ENCODE measurements at regions not wholly inside any gene's neighbourhood (a gene's known extent, or its start where the extent isn't known, plus 50 kb on each side); places are given as distances from the start of the nearest gene placed in this dataset.

GRCh38 chr2:38190542-38191218 lies 114.7 kb upstream of the CYP1B1 start:
- no peak overlapping the region for H3K4me3 Mint-ChIP-seq (ENCODE audit: low read depth, unreplicated experiment)
- intact Hi-C loops (cut with micrococcal nuclease; ENCODE audit: unreplicated experiment), result no loop called here
- H3K4me1 Mint-ChIP-seq (ENCODE audit: low read depth, unreplicated experiment), result peaks cover 7% of the 10 kb centered on the region
- H3K27ac Mint-ChIP-seq (ENCODE audit: unreplicated experiment), result no peak overlapping the region
- DNase-seq, result no peak
- no peaks in the 10 kb centered on the region for H3K27me3 Mint-ChIP-seq (ENCODE audit: unreplicated experiment)
- H3K9me3 Mint-ChIP-seq (ENCODE audit: low read depth, unreplicated experiment), result peaks cover 5% of the 10 kb centered on the region
- H3K36me3 Mint-ChIP-seq (ENCODE audit: insufficient read depth, unreplicated experiment), result no peaks in the 10 kb centered on the region
- no TSS peak for BruUV-seq (replicated peaks)
- CTCF ChIA-PET, result no interaction called here
- TF ChIP-seq CTCF (IDR thresholded peaks at IDR 0.05; ENCODE audit: unreplicated experiment), result no peak

- CTCF ChIA-PET, result no interaction called here
- no peak for TF ChIP-seq CTCF (IDR thresholded peaks at IDR 0.05; ENCODE audit: unreplicated experiment)
- peaks cover 7% of the 10 kb centered on the region for H3K4me1 Mint-ChIP-seq (ENCODE audit: low read depth, unreplicated experiment)
- no peak for DNase-seq
- no peak overlapping the region for H3K27ac Mint-ChIP-seq (ENCODE audit: unreplicated experiment)
- no peaks in the 10 kb centered on the region for H3K36me3 Mint-ChIP-seq (ENCODE audit: insufficient read depth, unreplicated experiment)
- BruUV-seq (replicated peaks), result no TSS peak
- intact Hi-C loops (cut with micrococcal nuclease; ENCODE audit: unreplicated experiment), result no loop called here
- H3K9me3 Mint-ChIP-seq (ENCODE audit: low read depth, unreplicated experiment), result peaks cover 10% of the 10 kb centered on the region
- no peaks in the 10 kb centered on the region for H3K27me3 Mint-ChIP-seq (ENCODE audit: unreplicated experiment)
- no peak overlapping the region for H3K4me3 Mint-ChIP-seq (ENCODE audit: low read depth, unreplicated experiment)
Measured at GRCh38 chr2:38187541-38188011, 111.6 kb upstream of the CYP1B1 start.

- no peak for TF ChIP-seq CTCF (IDR thresholded peaks at IDR 0.05; ENCODE audit: unreplicated experiment)
- Mint-ChIP-seq H3K4me1 (ENCODE audit: low read depth, unreplicated experiment) (peaks cover 7% of the 10 kb centered on the region), H3K27ac (ENCODE audit: unreplicated experiment) (no peak overlapping the region), H3K4me3 (ENCODE audit: low read depth, unreplicated experiment) (no peak overlapping the region), H3K27me3 (ENCODE audit: unreplicated experiment) (no peaks in the 10 kb centered on the region), H3K36me3 (ENCODE audit: insufficient read depth, unreplicated experiment) (no peaks in the 10 kb centered on the region), H3K9me3 (ENCODE audit: low read depth, unreplicated experiment) (peaks cover 7% of the 10 kb centered on the region)
- intact Hi-C loops (cut with micrococcal nuclease; ENCODE audit: unreplicated experiment), result no loop called here
- CTCF ChIA-PET, result no interaction called here
- DNase-seq, result no peak
- no TSS peak for BruUV-seq (replicated peaks)
Measured at GRCh38 chr2:38185012-38185491, 109.1 kb upstream of the CYP1B1 start.

- intact Hi-C loops (cut with micrococcal nuclease; ENCODE audit: unreplicated experiment), result no loop called here
- no peak for DNase-seq
- peaks cover 5% of the 10 kb centered on the region for H3K9me3 Mint-ChIP-seq (ENCODE audit: low read depth, unreplicated experiment)
- H3K36me3 Mint-ChIP-seq (ENCODE audit: insufficient read depth, unreplicated experiment), result no peaks in the 10 kb centered on the region
- BruUV-seq (replicated peaks), result no TSS peak
- no peak overlapping the region for H3K4me3 Mint-ChIP-seq (ENCODE audit: low read depth, unreplicated experiment)
- no peak for TF ChIP-seq CTCF (IDR thresholded peaks at IDR 0.05; ENCODE audit: unreplicated experiment)
- H3K4me1 Mint-ChIP-seq (ENCODE audit: low read depth, unreplicated experiment), result peaks cover 18% of the 10 kb centered on the region
- CTCF ChIA-PET, result no interaction called here
- no peaks in the 10 kb centered on the region for H3K27me3 Mint-ChIP-seq (ENCODE audit: unreplicated experiment)
- H3K27ac Mint-ChIP-seq (ENCODE audit: unreplicated experiment), result no peak overlapping the region
Measured at GRCh38 chr2:38182492-38183003, 106.6 kb upstream of the CYP1B1 start.

Data from Calu3 (cell line).